ENCODE measurements at regions not wholly inside any gene's neighbourhood (a gene's known extent, or its start where the extent isn't known, plus 50 kb on each side); places are given as distances from the start of the nearest gene placed in this dataset.
"Not testable (repeated sequence)": the region's sequence is repeated elsewhere in the genome, so short reads cannot be mapped to it uniquely, and the experiment has no call there.

- no peaks in the 10 kb centered on the region for H3K27me3 Mint-ChIP-seq
Observed at GRCh38 chr7:110281362-110281761, 809.6 kb upstream of the LRRN3 start.

GRCh38 chr7:110283056-110283455 lies 807.9 kb upstream of the LRRN3 start:
- no peak overlapping the region for H3K4me3 Mint-ChIP-seq
- intact Hi-C loops (cut with micrococcal nuclease) = no loop called here

More at GRCh38 chr7:110281362-110281761, 809.6 kb upstream of the LRRN3 start:
- intact Hi-C loops (cut with micrococcal nuclease) = no loop called here
- no peaks in the 10 kb centered on the region for H3K4me1 Mint-ChIP-seq
- no peaks in the 10 kb centered on the region for H3K9me3 Mint-ChIP-seq
- DNase-seq = no peak
- H3K4me3 Mint-ChIP-seq = no peak overlapping the region
- no peak overlapping the region for H3K27ac Mint-ChIP-seq
- no peaks in the 10 kb centered on the region for H3K36me3 Mint-ChIP-seq (ENCODE audit: low read depth)

GRCh38 chr7:110291430-110291829 lies 799.5 kb upstream of the LRRN3 start:
- intact Hi-C loops (cut with micrococcal nuclease) = no loop called here
- Mint-ChIP-seq H3K27me3 (peaks cover 3% of the 10 kb centered on the region), H3K4me3 (no peak overlapping the region), H3K36me3 (ENCODE audit: low read depth) (no peaks in the 10 kb centered on the region), H3K4me1 (no peaks in the 10 kb centered on the region), H3K9me3 (no peaks in the 10 kb centered on the region), H3K27ac (no peak overlapping the region)
- DNase-seq = no peak

More at GRCh38 chr7:110283056-110283455, 807.9 kb upstream of the LRRN3 start:
- H3K4me1 Mint-ChIP-seq = no peaks in the 10 kb centered on the region
- no peak overlapping the region for H3K27ac Mint-ChIP-seq
- H3K9me3 Mint-ChIP-seq = no peaks in the 10 kb centered on the region
- no peaks in the 10 kb centered on the region for H3K27me3 Mint-ChIP-seq
- DNase-seq = no peak
- H3K36me3 Mint-ChIP-seq (ENCODE audit: low read depth) = no peaks in the 10 kb centered on the region

GRCh38 chr7:110296321-110296720 lies 794.6 kb upstream of the LRRN3 start:
- no peak overlapping the region for H3K4me3 Mint-ChIP-seq
- intact Hi-C loops (cut with micrococcal nuclease) = no loop called here
- peaks cover 3% of the 10 kb centered on the region for H3K27me3 Mint-ChIP-seq
- no peaks in the 10 kb centered on the region for H3K36me3 Mint-ChIP-seq (ENCODE audit: low read depth)
- no peaks in the 10 kb centered on the region for H3K9me3 Mint-ChIP-seq
- H3K4me1 Mint-ChIP-seq = no peaks in the 10 kb centered on the region
- no peak overlapping the region for H3K27ac Mint-ChIP-seq
- DNase-seq = no peak

GRCh38 chr7:110307776-110308175 lies 783.2 kb upstream of the LRRN3 start:
- no peaks in the 10 kb centered on the region for H3K36me3 Mint-ChIP-seq (ENCODE audit: low read depth)
- intact Hi-C loops (cut with micrococcal nuclease) = no loop called here
- no peaks in the 10 kb centered on the region for H3K9me3 Mint-ChIP-seq
- H3K4me1 Mint-ChIP-seq = no peaks in the 10 kb centered on the region
- no peak overlapping the region for H3K27ac Mint-ChIP-seq
- H3K27me3 Mint-ChIP-seq = no peaks in the 10 kb centered on the region
- H3K4me3 Mint-ChIP-seq = no peak overlapping the region
- no peak for DNase-seq

- Mint-ChIP-seq H3K4me3 (no peak overlapping the region), H3K27me3 (no peaks in the 10 kb centered on the region), H3K4me1 (no peaks in the 10 kb centered on the region), H3K9me3 (no peaks in the 10 kb centered on the region), H3K36me3 (ENCODE audit: low read depth) (no peaks in the 10 kb centered on the region), H3K27ac (no peak overlapping the region)
- no peak for DNase-seq
- intact Hi-C loops (cut with micrococcal nuclease) = no loop called here
Observed at GRCh38 chr7:110308791-110309190, 782.1 kb upstream of the LRRN3 start.

- H3K36me3 Mint-ChIP-seq (ENCODE audit: low read depth) = no peaks in the 10 kb centered on the region
- DNase-seq = no peak
- H3K4me3 Mint-ChIP-seq = no peak overlapping the region
- no peaks in the 10 kb centered on the region for H3K4me1 Mint-ChIP-seq
- no peaks in the 10 kb centered on the region for H3K9me3 Mint-ChIP-seq
- intact Hi-C loops (cut with micrococcal nuclease) = no loop called here
- no peak overlapping the region for H3K27ac Mint-ChIP-seq
- no peaks in the 10 kb centered on the region for H3K27me3 Mint-ChIP-seq
Observed at GRCh38 chr7:110309941-110310340, 781.0 kb upstream of the LRRN3 start.

- no peak for DNase-seq
- intact Hi-C loops (cut with micrococcal nuclease) = no loop called here
- H3K36me3 Mint-ChIP-seq (ENCODE audit: low read depth) = no peaks in the 10 kb centered on the region
- H3K27ac Mint-ChIP-seq = no peak overlapping the region
- no peaks in the 10 kb centered on the region for H3K4me1 Mint-ChIP-seq
- no peaks in the 10 kb centered on the region for H3K27me3 Mint-ChIP-seq
- H3K9me3 Mint-ChIP-seq = no peaks in the 10 kb centered on the region
- no peak overlapping the region for H3K4me3 Mint-ChIP-seq
Observed at GRCh38 chr7:110311556-110311955, 779.4 kb upstream of the LRRN3 start.

- Mint-ChIP-seq H3K9me3 (peaks cover 5% of the 10 kb centered on the region), H3K4me3 (no peak overlapping the region)
- intact Hi-C loops (cut with micrococcal nuclease) = no loop called here
Observed at GRCh38 chr7:110317541-110318265, 773.2 kb upstream of the LRRN3 start.

GRCh38 chr7:110320285-110320684 lies 770.6 kb upstream of the LRRN3 start:
- not testable (repeated sequence) for DNase-seq

More at GRCh38 chr7:110317541-110318265, 773.2 kb upstream of the LRRN3 start:
- Mint-ChIP-seq H3K4me1 (no peaks in the 10 kb centered on the region), H3K27ac (no peak overlapping the region), H3K27me3 (no peaks in the 10 kb centered on the region), H3K36me3 (ENCODE audit: low read depth) (no peaks in the 10 kb centered on the region)
- DNase-seq = no peak

GRCh38 chr7:110322796-110323195 lies 768.1 kb upstream of the LRRN3 start:
- DNase-seq = no peak
- no peak overlapping the region for H3K27ac Mint-ChIP-seq
- no peaks in the 10 kb centered on the region for H3K27me3 Mint-ChIP-seq
- intact Hi-C loops (cut with micrococcal nuclease) = no loop called here
- H3K4me3 Mint-ChIP-seq = no peak overlapping the region
- peaks cover 2% of the 10 kb centered on the region for H3K9me3 Mint-ChIP-seq
- no peaks in the 10 kb centered on the region for H3K36me3 Mint-ChIP-seq (ENCODE audit: low read depth)
- no peaks in the 10 kb centered on the region for H3K4me1 Mint-ChIP-seq

More at GRCh38 chr7:110320285-110320684, 770.6 kb upstream of the LRRN3 start:
- H3K4me3 Mint-ChIP-seq; H3K4me1 Mint-ChIP-seq; H3K27me3 Mint-ChIP-seq; H3K36me3 Mint-ChIP-seq (ENCODE audit: low read depth); H3K27ac Mint-ChIP-seq; H3K9me3 Mint-ChIP-seq; intact Hi-C loops (cut with micrococcal nuclease): not testable (repeated sequence)

- Mint-ChIP-seq H3K4me3 (no peak overlapping the region), H3K36me3 (ENCODE audit: low read depth) (no peaks in the 10 kb centered on the region), H3K9me3 (no peaks in the 10 kb centered on the region), H3K27me3 (no peaks in the 10 kb centered on the region), H3K27ac (no peak overlapping the region), H3K4me1 (no peaks in the 10 kb centered on the region)
- DNase-seq = no peak
- intact Hi-C loops (cut with micrococcal nuclease) = no loop called here
Observed at GRCh38 chr7:110326966-110327365, 764.0 kb upstream of the LRRN3 start.

- peaks cover 9% of the 10 kb centered on the region for H3K9me3 Mint-ChIP-seq
- DNase-seq = no peak
Observed at GRCh38 chr7:110336423-110336822, 754.5 kb upstream of the LRRN3 start.

GRCh38 chr7:110337646-110338045 lies 753.3 kb upstream of the LRRN3 start:
- Mint-ChIP-seq H3K4me1 (no peaks in the 10 kb centered on the region), H3K9me3 (peaks cover 9% of the 10 kb centered on the region)

More at GRCh38 chr7:110336423-110336822, 754.5 kb upstream of the LRRN3 start:
- intact Hi-C loops (cut with micrococcal nuclease) = no loop called here
- Mint-ChIP-seq H3K36me3 (ENCODE audit: low read depth) (no peaks in the 10 kb centered on the region), H3K4me3 (no peak overlapping the region), H3K4me1 (no peaks in the 10 kb centered on the region), H3K27ac (no peak overlapping the region), H3K27me3 (no peaks in the 10 kb centered on the region)

GRCh38 chr7:110347081-110347480 lies 743.8 kb upstream of the LRRN3 start:
- H3K27ac Mint-ChIP-seq = no peak overlapping the region
- DNase-seq = no peak
- H3K4me1 Mint-ChIP-seq = no peaks in the 10 kb centered on the region
- no peaks in the 10 kb centered on the region for H3K36me3 Mint-ChIP-seq (ENCODE audit: low read depth)
- intact Hi-C loops (cut with micrococcal nuclease) = no loop called here
- H3K27me3 Mint-ChIP-seq = no peaks in the 10 kb centered on the region
- no peak overlapping the region for H3K4me3 Mint-ChIP-seq
- peaks cover 3% of the 10 kb centered on the region for H3K9me3 Mint-ChIP-seq

More at GRCh38 chr7:110337646-110338045, 753.3 kb upstream of the LRRN3 start:
- H3K36me3 Mint-ChIP-seq (ENCODE audit: low read depth) = no peaks in the 10 kb centered on the region
- H3K4me3 Mint-ChIP-seq = no peak overlapping the region
- DNase-seq = no peak
- H3K27me3 Mint-ChIP-seq = no peaks in the 10 kb centered on the region
- no peak overlapping the region for H3K27ac Mint-ChIP-seq
- intact Hi-C loops (cut with micrococcal nuclease) = no loop called here

Data from activated CD4-positive, alpha-beta T cell treated with anti-CD3 and anti-CD28 coated beads, Interleukin-2, amount 10 ng/mL, durations not matched to agents 24 days and 14 days (primary cell).